HG03469 (cell line): ENCODE measurements at regions not wholly inside any gene's neighbourhood (a gene's known extent, or its start where the extent isn't known, plus 50 kb on each side); places are given as distances from the start of the nearest gene placed in this dataset.
"Not testable (repeated sequence)": the region's sequence is repeated elsewhere in the genome, so short reads cannot be mapped to it uniquely, and the experiment has no call there.

Source experiments
- ATAC-seq: cut with Tn5 transposase; IDR thresholded peaks from one replicate; pipeline ENCODE4 v1.9.1; 2021; ENCODE audit warnings: mild to moderate bottlenecking, moderate library complexity, moderate number of reproducible peaks; ENCODE audit not compliant: unreplicated experiment

- no peak for ATAC-seq
These were observed 178.9 kb downstream of the MIS18A start for GRCh38 chr21:32099812-32100416.

- ATAC-seq = no peak
These were observed 182.4 kb downstream of the MIS18A start for GRCh38 chr21:32096411-32096810.

- no peak for ATAC-seq
These were observed 184.0 kb downstream of the MIS18A start for GRCh38 chr21:32094804-32095203.

GRCh38 chr21:32093646-32094462, 185.0 kb downstream of the MIS18A start:
- no peak for ATAC-seq

- no peak for ATAC-seq
These were observed 187.9 kb downstream of the MIS18A start for GRCh38 chr21:32090956-32091355.

GRCh38 chr21:32089766-32090165, 189.1 kb downstream of the MIS18A start:
- ATAC-seq = no peak

GRCh38 chr21:32088471-32088870, 190.4 kb downstream of the MIS18A start:
- ATAC-seq = no peak

GRCh38 chr21:32087447-32087846, 191.4 kb downstream of the MIS18A start:
- no peak for ATAC-seq

- ATAC-seq = no peak
These were observed 195.7 kb downstream of the MIS18A start for GRCh38 chr21:32083197-32083596.

GRCh38 chr21:32082466-32082865, 196.4 kb downstream of the MIS18A start:
- no peak for ATAC-seq

- ATAC-seq = no peak
These were observed 200.8 kb downstream of the HUNK start for GRCh38 chr21:32073593-32073992.

GRCh38 chr21:32073190-32073589, 200.4 kb downstream of the HUNK start:
- no peak for ATAC-seq

GRCh38 chr21:32071620-32072019, 198.8 kb downstream of the HUNK start:
- ATAC-seq = not testable (repeated sequence)

- ATAC-seq = no peak
These were observed 198.0 kb downstream of the HUNK start for GRCh38 chr21:32070676-32071330.

GRCh38 chr21:32070126-32070525, 197.3 kb downstream of the HUNK start:
- no peak for ATAC-seq

GRCh38 chr21:32065654-32066053, 192.8 kb downstream of the HUNK start:
- no peak for ATAC-seq

- ATAC-seq = no peak
These were observed 191.6 kb downstream of the HUNK start for GRCh38 chr21:32064281-32064910.

GRCh38 chr21:32062591-32063227, 189.9 kb downstream of the HUNK start:
- ATAC-seq = no peak

GRCh38 chr21:32061729-32062128, 188.9 kb downstream of the HUNK start:
- no peak for ATAC-seq

- no peak for ATAC-seq
These were observed 184.0 kb downstream of the HUNK start for GRCh38 chr21:32056791-32057190.

- no peak for ATAC-seq
These were observed 182.5 kb downstream of the HUNK start for GRCh38 chr21:32055305-32055704.
